SK-N-SH treated with all-trans-retinoic acid at 6 μM for 48 hours (cell line): ENCODE measurements at regions not wholly inside any gene's neighbourhood (a gene's known extent, or its start where the extent isn't known, plus 50 kb on each side); places are given as distances from the start of the nearest gene placed in this dataset.

Source experiments
- ATAC-seq: fragments of 200-7000 bp; cut with Tn5 transposase; 3 replicates; pipeline ENCODE4 v1.9.1; 2020; ENCODE audit warnings: mild to moderate bottlenecking, moderate library complexity
- ARNTL ChIP-seq: fragments of 450-650 bp; formaldehyde crosslinking; IDR thresholded peaks from 2 replicates; pipeline ENCODE4 v1.5.0; 2020; ENCODE audit warnings: low read depth, mild to moderate bottlenecking, moderate library complexity, borderline replicate concordance
- BACH2 ChIP-seq: fragments of 250-450 bp; sonication (Bioruptor Pico); IDR thresholded peaks from 2 replicates; pipeline ENCODE4 v1.9.0; 2021; ENCODE audit warnings: mild to moderate bottlenecking, borderline replicate concordance
- CREB5 ChIP-seq: fragments of 250-450 bp; sonication (Bioruptor Pico); IDR thresholded peaks from 2 replicates; pipeline ENCODE4 v1.5.1; 2020; ENCODE audit warnings: low read depth, mild to moderate bottlenecking, moderate library complexity
- CSRNP3 ChIP-seq: fragments of 250-450 bp; sonication (Bioruptor Pico); IDR thresholded peaks from 2 replicates; pipeline ENCODE4 v1.5.1; 2021; ENCODE audit warnings: mild to moderate bottlenecking, moderate library complexity
- ESRRG ChIP-seq: fragments of 250-450 bp; sonication (Bioruptor Pico); IDR thresholded peaks from 2 replicates; pipeline ENCODE4 v1.6.1; 2021; ENCODE audit warnings: mild to moderate bottlenecking
- GLIS3 ChIP-seq: fragments of 250-450 bp; sonication (Bioruptor Pico); IDR thresholded peaks from 2 replicates; pipeline ENCODE4 v1.5.0; 2020; ENCODE audit warnings: mild to moderate bottlenecking, moderate library complexity
- ISL1 ChIP-seq: fragments of 250-450 bp; sonication (Bioruptor Pico); IDR thresholded peaks from 2 replicates; pipeline ENCODE4 v2.1.2; 2022; ENCODE audit warnings: mild to moderate bottlenecking, moderate library complexity
- OSR1 ChIP-seq: fragments of 250-450 bp; sonication (Bioruptor Pico); IDR thresholded peaks from 2 replicates; pipeline ENCODE4 v1.8.0; 2022; ENCODE audit warnings: moderate library complexity, mild to moderate bottlenecking, inconsistent platforms
- PATZ1 ChIP-seq: fragments of 250-450 bp; sonication (Bioruptor Pico); IDR thresholded peaks from 2 replicates; pipeline ENCODE4 v1.8.0; 2020; ENCODE audit warnings: mild to moderate bottlenecking, moderate library complexity, borderline replicate concordance
- POU6F1 ChIP-seq: fragments of 250-450 bp; sonication (Bioruptor Pico); IDR thresholded peaks from 2 replicates; pipeline ENCODE4 v1.8.0; 2021; ENCODE audit warnings: low read depth, mild to moderate bottlenecking, moderate library complexity, borderline replicate concordance
- PPARA ChIP-seq: fragments of 250-450 bp; sonication (Bioruptor Pico); IDR thresholded peaks from 2 replicates; pipeline ENCODE4 v1.5.0; 2020; ENCODE audit warnings: mild to moderate bottlenecking, borderline replicate concordance
- SNAI2 ChIP-seq: fragments of 250-450 bp; sonication (Bioruptor Pico); IDR thresholded peaks from 2 replicates; pipeline ENCODE4 v1.5.0; 2020; ENCODE audit warnings: mild to moderate bottlenecking, moderate library complexity
- TCF4 ChIP-seq: fragments of 250-450 bp; sonication (Bioruptor Pico); IDR thresholded peaks from 2 replicates; pipeline ENCODE4 v1.8.0; 2021; ENCODE audit warnings: mild to moderate bottlenecking, moderate library complexity, borderline replicate concordance
- TOX ChIP-seq: fragments of 250-450 bp; sonication (Bioruptor Pico); IDR thresholded peaks from 2 replicates; pipeline ENCODE4 v1.8.0; 2021; ENCODE audit warnings: mild to moderate bottlenecking, moderate library complexity, borderline replicate concordance
- TSHZ2 ChIP-seq: fragments of 250-450 bp; sonication (Bioruptor Pico); IDR thresholded peaks from 2 replicates; pipeline ENCODE4 v1.5.0; 2020; ENCODE audit warnings: mild to moderate bottlenecking, moderate library complexity
- ZC3H10 ChIP-seq: fragments of 250-450 bp; sonication (Bioruptor Pico); IDR thresholded peaks from 2 replicates; pipeline ENCODE4 v1.5.1; 2021; ENCODE audit warnings: mild to moderate bottlenecking, moderate library complexity
- ZFP3 ChIP-seq: fragments of 250-450 bp; sonication (Bioruptor Pico); IDR thresholded peaks from 2 replicates; pipeline ENCODE4 v1.5.0; 2020; ENCODE audit warnings: mild to moderate bottlenecking, moderate library complexity
- ZFP30 ChIP-seq: fragments of 450-650 bp; formaldehyde crosslinking; IDR thresholded peaks from 2 replicates; pipeline ENCODE4 v1.5.0; 2022; ENCODE audit warnings: mild to moderate bottlenecking, moderate library complexity
- ZNF565 ChIP-seq: fragments of 450-650 bp; formaldehyde crosslinking; conservative IDR thresholded peaks from 2 replicates; pipeline ENCODE4 v1.5.0; 2020; ENCODE audit warnings: low read depth, mild to moderate bottlenecking, moderate library complexity
- ZNF70 ChIP-seq: fragments of 450-650 bp; formaldehyde crosslinking; IDR thresholded peaks from 2 replicates; pipeline ENCODE4 v1.5.0; 2020; ENCODE audit warnings: mild to moderate bottlenecking, moderate library complexity
- ZNF8 ChIP-seq: fragments of 450-650 bp; formaldehyde crosslinking; IDR thresholded peaks from 2 replicates; pipeline ENCODE4 v1.5.0; 2020; ENCODE audit warnings: mild to moderate bottlenecking, moderate library complexity

- TF ChIP-seq ISL1 (no peak), POU6F1 (CRISPR knock-in tag) (no peak), ZNF565 (CRISPR knock-in tag) (no peak), PPARA (CRISPR knock-in tag) (no peak), BACH2 (CRISPR knock-in tag) (no peak), ARNTL (no peak), ZFP3 (CRISPR knock-in tag) (no peak), OSR1 (CRISPR knock-in tag) (no peak), TOX (CRISPR knock-in tag) (no peak), ZNF8 (CRISPR knock-in tag) (no peak), ZC3H10 (CRISPR knock-in tag) (no peak), SNAI2 (CRISPR knock-in tag) (no peak), ESRRG (CRISPR knock-in tag) (no peak), GLIS3 (CRISPR knock-in tag) (no peak), CSRNP3 (CRISPR knock-in tag) (no peak), TSHZ2 (CRISPR knock-in tag) (no peak), ZNF70 (CRISPR knock-in tag) (no peak)
- no peak for ATAC-seq
Measured at GRCh38 chr2:4391013-4391412, 687.6 kb downstream of the DCDC2C start.

GRCh38 chr2:4404363-4404762 is 701.0 kb downstream of the DCDC2C start:
- TF ChIP-seq ARNTL (no peak), ZFP30 (no peak), ZNF8 (CRISPR knock-in tag) (no peak), GLIS3 (CRISPR knock-in tag) (no peak), OSR1 (CRISPR knock-in tag) (no peak), TCF4 (CRISPR knock-in tag) (no peak), ISL1 (no peak)
- ATAC-seq, result no peak

GRCh38 chr2:4408321-4408720 is 704.9 kb downstream of the DCDC2C start:
- no peak for ATAC-seq
- no peak for TF ChIP-seq CSRNP3 (CRISPR knock-in tag)
- TF ChIP-seq PATZ1 (CRISPR knock-in tag), result no peak
- no peak for TF ChIP-seq OSR1 (CRISPR knock-in tag)
- no peak for TF ChIP-seq TOX (CRISPR knock-in tag)
- TF ChIP-seq BACH2 (CRISPR knock-in tag), result no peak
- no peak for TF ChIP-seq TSHZ2 (CRISPR knock-in tag)
- no peak for TF ChIP-seq CREB5
- TF ChIP-seq SNAI2 (CRISPR knock-in tag), result no peak
- TF ChIP-seq ZNF70 (CRISPR knock-in tag), result no peak
- TF ChIP-seq ESRRG (CRISPR knock-in tag), result no peak
- TF ChIP-seq GLIS3 (CRISPR knock-in tag), result no peak
- no peak for TF ChIP-seq ZNF565 (CRISPR knock-in tag)
- TF ChIP-seq ISL1, result no peak
- no peak for TF ChIP-seq PPARA (CRISPR knock-in tag)
- TF ChIP-seq ARNTL, result no peak
- no peak for TF ChIP-seq POU6F1 (CRISPR knock-in tag)
- TF ChIP-seq ZC3H10 (CRISPR knock-in tag), result no peak
